IPS DF 4.7 (cell line): ENCODE measurements at regions not wholly inside any gene's neighbourhood (a gene's known extent, or its start where the extent isn't known, plus 50 kb on each side); places are given as distances from the start of the nearest gene placed in this dataset.
"Not testable (repeated sequence)": the region's sequence is repeated elsewhere in the genome, so short reads cannot be mapped to it uniquely, and the experiment has no call there.

Experiments
- DNase-seq: peaks from one replicate; pipeline ENCODE4 v3.0.0-alpha.2; 2013; ENCODE audit warnings: low spot score; ENCODE audit errors: extremely low read depth

- DNase-seq, result not testable (repeated sequence)
Measured at GRCh38 chr1:120664376-120665249, 59.1 kb upstream of the NBPF26 start.

- DNase-seq, result not testable (repeated sequence)
Measured at GRCh38 chr1:120665250-120665577, 58.5 kb upstream of the NBPF26 start.

DNA sequence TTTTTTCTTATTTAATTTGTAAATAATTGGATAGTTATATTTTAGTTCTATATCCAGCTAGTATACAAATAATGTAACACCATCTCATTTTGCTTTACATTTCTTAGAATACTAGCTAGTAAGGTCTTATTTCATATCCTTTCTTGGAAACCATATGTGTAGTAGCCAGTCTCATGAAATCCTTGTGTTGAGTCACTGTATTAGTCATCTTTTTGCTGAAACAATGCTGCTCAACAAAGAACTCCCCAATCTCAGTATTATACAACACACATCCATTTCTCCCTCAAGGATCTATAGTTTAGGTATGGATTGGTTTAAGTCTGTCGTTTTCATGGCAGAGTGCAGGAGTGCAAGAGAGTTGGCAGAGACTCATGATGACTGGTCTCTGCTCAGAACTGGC is 55.6 kb upstream of the NBPF26 start:
- not testable (repeated sequence) for DNase-seq
